Gastrocnemius medialis (tissue), 4 donors: ENCODE measurements at regions not wholly inside any gene's neighbourhood (a gene's known extent, or its start where the extent isn't known, plus 50 kb on each side); places are given as distances from the start of the nearest gene placed in this dataset.

Experiments
- POLR2A ChIP-seq, 2 donors: fragments of 450-650 bp; IDR thresholded peaks; one replicate each; pipeline ENCODE4 v1.6.1; 2017; ENCODE audit warnings: antibody characterized with exemption in 2 of 2, mild to moderate bottlenecking in 2 of 2, moderate library complexity in 2 of 2
- TF ChIP-seq, protein P1 (sequence below), 5 experiments: fragments of 450-650 bp in 3 of 5; fragments of 200-600 bp in 2 of 5; sonication (generic) in 2 of 5; IDR thresholded peaks in 4 of 5; conservative IDR thresholded peaks in 1 of 5; 1 replicate in 4 of 5; 2 replicates in 1 of 5; pipeline ENCODE4 v1.5.1; 2016 to 2019; ENCODE audit warnings: antibody characterized with exemption in 5 of 5, mild to moderate bottlenecking in 3 of 5, moderate library complexity in 3 of 5

DNA sequence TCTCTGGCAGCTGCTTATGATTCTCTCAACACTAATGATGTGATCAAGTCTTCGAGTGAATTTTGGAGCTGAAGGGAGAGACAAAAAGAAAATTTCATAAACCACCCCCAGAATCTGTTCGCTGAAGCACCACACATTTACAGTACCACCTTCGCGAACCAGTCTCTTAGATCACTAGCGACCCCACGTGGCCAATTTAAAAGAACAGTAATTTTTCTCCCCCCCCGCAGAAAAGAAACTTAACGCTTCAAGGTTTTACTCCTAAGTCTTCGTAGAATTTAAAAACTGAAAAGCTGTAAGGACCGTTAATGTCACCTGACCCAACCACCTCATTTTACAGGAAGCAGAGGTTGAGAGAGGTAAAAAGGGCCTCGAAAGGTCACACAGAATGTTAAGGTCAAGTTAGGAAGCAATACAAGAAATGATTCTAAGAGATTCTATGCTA, 187.5 kb downstream of the QDPR start:
- no peak for TF ChIP-seq POLR2A (IDR thresholded peaks at IDR 0.05)
- TF ChIP-seq, protein P1, sequence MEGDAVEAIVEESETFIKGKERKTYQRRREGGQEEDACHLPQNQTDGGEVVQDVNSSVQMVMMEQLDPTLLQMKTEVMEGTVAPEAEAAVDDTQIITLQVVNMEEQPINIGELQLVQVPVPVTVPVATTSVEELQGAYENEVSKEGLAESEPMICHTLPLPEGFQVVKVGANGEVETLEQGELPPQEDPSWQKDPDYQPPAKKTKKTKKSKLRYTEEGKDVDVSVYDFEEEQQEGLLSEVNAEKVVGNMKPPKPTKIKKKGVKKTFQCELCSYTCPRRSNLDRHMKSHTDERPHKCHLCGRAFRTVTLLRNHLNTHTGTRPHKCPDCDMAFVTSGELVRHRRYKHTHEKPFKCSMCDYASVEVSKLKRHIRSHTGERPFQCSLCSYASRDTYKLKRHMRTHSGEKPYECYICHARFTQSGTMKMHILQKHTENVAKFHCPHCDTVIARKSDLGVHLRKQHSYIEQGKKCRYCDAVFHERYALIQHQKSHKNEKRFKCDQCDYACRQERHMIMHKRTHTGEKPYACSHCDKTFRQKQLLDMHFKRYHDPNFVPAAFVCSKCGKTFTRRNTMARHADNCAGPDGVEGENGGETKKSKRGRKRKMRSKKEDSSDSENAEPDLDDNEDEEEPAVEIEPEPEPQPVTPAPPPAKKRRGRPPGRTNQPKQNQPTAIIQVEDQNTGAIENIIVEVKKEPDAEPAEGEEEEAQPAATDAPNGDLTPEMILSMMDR (IDR thresholded peaks at IDR 0.05 in 4 of 5, conservative IDR thresholded peaks at IDR 0.05 in 1 of 5), result peak in 4 of 5 experiments; percentile 20 to 57 (median 46)
